ENCODE measurements at regions not wholly inside any gene's neighbourhood (a gene's known extent, or its start where the extent isn't known, plus 50 kb on each side); places are given as distances from the start of the nearest gene placed in this dataset.

DNA sequence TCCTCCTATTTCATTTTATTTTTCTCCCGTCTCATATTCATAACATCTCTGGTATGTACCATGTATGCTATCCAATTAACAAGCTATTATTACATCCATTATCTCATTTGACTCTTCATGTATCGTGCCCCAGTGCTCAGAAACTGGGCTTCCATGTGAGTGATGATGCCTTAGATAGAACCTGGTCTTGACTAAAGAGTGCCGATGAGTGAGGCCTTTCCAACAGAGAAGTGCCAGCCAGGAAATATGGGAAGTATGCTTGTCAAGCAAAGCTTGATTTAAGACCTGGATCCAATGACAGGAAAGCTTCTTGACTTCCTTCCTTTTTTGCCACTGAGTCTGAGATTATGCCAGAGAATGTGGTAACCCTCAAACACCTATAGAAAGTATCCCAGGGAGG lies 371.7 kb upstream of the FGF13 start:
- TF ChIP-seq POLR2A (IDR thresholded peaks at IDR 0.05), result no peak
- TF ChIP-seq, protein P1, sequence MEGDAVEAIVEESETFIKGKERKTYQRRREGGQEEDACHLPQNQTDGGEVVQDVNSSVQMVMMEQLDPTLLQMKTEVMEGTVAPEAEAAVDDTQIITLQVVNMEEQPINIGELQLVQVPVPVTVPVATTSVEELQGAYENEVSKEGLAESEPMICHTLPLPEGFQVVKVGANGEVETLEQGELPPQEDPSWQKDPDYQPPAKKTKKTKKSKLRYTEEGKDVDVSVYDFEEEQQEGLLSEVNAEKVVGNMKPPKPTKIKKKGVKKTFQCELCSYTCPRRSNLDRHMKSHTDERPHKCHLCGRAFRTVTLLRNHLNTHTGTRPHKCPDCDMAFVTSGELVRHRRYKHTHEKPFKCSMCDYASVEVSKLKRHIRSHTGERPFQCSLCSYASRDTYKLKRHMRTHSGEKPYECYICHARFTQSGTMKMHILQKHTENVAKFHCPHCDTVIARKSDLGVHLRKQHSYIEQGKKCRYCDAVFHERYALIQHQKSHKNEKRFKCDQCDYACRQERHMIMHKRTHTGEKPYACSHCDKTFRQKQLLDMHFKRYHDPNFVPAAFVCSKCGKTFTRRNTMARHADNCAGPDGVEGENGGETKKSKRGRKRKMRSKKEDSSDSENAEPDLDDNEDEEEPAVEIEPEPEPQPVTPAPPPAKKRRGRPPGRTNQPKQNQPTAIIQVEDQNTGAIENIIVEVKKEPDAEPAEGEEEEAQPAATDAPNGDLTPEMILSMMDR (IDR thresholded peaks at IDR 0.05), result no peak

Measured in breast epithelium (tissue), 3 donors.